ENCODE measurements at regions not wholly inside any gene's neighbourhood (a gene's known extent, or its start where the extent isn't known, plus 50 kb on each side); places are given as distances from the start of the nearest gene placed in this dataset.

DNA sequence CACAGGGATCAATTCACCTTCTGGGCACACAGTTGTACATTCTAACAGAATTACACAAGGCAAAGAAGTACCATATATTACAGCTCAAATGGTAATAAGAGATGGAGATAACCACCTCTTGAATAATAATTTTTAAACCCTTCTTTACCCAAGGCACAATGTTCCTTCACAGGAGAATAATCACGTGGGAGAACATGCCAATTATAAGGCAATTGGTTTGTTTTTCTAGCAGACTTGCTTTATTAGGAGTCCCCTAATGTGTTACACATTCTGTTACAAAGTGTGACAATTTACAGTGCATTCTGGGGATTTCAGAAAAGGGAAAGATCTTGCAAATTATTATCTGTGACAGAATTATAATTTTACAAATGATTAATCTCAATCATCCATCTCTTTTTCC is 380.3 kb downstream of the RND3 start:
- TF ChIP-seq, protein P1, sequence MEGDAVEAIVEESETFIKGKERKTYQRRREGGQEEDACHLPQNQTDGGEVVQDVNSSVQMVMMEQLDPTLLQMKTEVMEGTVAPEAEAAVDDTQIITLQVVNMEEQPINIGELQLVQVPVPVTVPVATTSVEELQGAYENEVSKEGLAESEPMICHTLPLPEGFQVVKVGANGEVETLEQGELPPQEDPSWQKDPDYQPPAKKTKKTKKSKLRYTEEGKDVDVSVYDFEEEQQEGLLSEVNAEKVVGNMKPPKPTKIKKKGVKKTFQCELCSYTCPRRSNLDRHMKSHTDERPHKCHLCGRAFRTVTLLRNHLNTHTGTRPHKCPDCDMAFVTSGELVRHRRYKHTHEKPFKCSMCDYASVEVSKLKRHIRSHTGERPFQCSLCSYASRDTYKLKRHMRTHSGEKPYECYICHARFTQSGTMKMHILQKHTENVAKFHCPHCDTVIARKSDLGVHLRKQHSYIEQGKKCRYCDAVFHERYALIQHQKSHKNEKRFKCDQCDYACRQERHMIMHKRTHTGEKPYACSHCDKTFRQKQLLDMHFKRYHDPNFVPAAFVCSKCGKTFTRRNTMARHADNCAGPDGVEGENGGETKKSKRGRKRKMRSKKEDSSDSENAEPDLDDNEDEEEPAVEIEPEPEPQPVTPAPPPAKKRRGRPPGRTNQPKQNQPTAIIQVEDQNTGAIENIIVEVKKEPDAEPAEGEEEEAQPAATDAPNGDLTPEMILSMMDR (conservative IDR thresholded peaks at IDR 0.05 in 1 of 2, IDR thresholded peaks at IDR 0.05 in 1 of 2; ENCODE audit: extremely low read depth in 1 of 2, insufficient read depth in 1 of 2, low read depth in 1 of 2, low read length in 2 of 2): no peak
- no peak for TF ChIP-seq EZH2 (IDR thresholded peaks at IDR 0.05; ENCODE audit: borderline replicate concordance, low read length)
